Keratinocyte (primary cell): ENCODE measurements at regions not wholly inside any gene's neighbourhood (a gene's known extent, or its start where the extent isn't known, plus 50 kb on each side); places are given as distances from the start of the nearest gene placed in this dataset.

ENCODE experiments used
- DNase-seq: peaks from one replicate; pipeline ENCODE4 v3.0.0-alpha.2; 2011; ENCODE audit warnings: low read depth, missing footprints, low spot score
- FAIRE-seq: peaks from 2 replicates; lab custom pipeline; 2011; peaks lifted over from hg19 to GRCh38; lab: Jason Lieb, UNC
- H2AFZ ChIP-seq: 2 replicates; pipeline ENCODE4 v1.6.0; 2012; ENCODE audit warnings: low read length, control low read depth, inconsistent platforms; ENCODE audit not compliant: control insufficient read depth
- H3K27ac ChIP-seq: 2 replicates; pipeline ENCODE4 v1.5.1; 2011; ENCODE audit warnings: low read length; ENCODE audit not compliant: control insufficient read depth, insufficient read depth
- H3K27me3 ChIP-seq: 3 replicates; pipeline ENCODE4 v1.6.0; 2011; ENCODE audit warnings: low read length; ENCODE audit not compliant: control insufficient read depth, insufficient read depth; ENCODE audit errors: extremely low read depth
- H3K36me3 ChIP-seq, 2 experiments: 2 replicates in 1 of 2; 3 replicates in 1 of 2; pipeline ENCODE4 v1.5.1; 2011; ENCODE audit warnings: low read length in 2 of 2, mild to moderate bottlenecking in 1 of 2; ENCODE audit not compliant: control insufficient read depth in 2 of 2, insufficient read depth in 2 of 2; ENCODE audit errors: extremely low read depth in 1 of 2
- H3K4me1 ChIP-seq: 3 replicates; pipeline ENCODE4 v1.5.1; 2011; ENCODE audit warnings: low read length; ENCODE audit not compliant: control insufficient read depth, insufficient read depth; ENCODE audit errors: extremely low read depth
- H3K4me2 ChIP-seq: 3 replicates; pipeline ENCODE4 v1.6.0; 2011; ENCODE audit warnings: low read depth, low read length; ENCODE audit not compliant: control insufficient read depth, insufficient read depth; ENCODE audit errors: extremely low read depth
- H3K4me3 ChIP-seq, 3 experiments: fragments of 200-600 bp in 1 of 3; sonication (generic) in 1 of 3; 2 replicates in 2 of 3; 3 replicates in 1 of 3; pipeline ENCODE4 v1.5.1; 2011 to 2016; ENCODE audit warnings: low read length in 3 of 3, mild to moderate bottlenecking in 3 of 3, control low read depth in 2 of 3, inconsistent platforms in 1 of 3, low read depth in 1 of 3, mixed read lengths in 1 of 3, mixed run types in 1 of 3, moderate library complexity in 1 of 3; ENCODE audit not compliant: control insufficient read depth in 2 of 3, insufficient read depth in 2 of 3; ENCODE audit errors: extremely low read depth in 1 of 3
- H3K79me2 ChIP-seq: 2 replicates; pipeline ENCODE4 v1.6.0; 2012; ENCODE audit warnings: low read length; ENCODE audit not compliant: control insufficient read depth, insufficient read depth
- H3K9ac ChIP-seq: 3 replicates; pipeline ENCODE4 v1.6.0; 2011; ENCODE audit warnings: low read length; ENCODE audit not compliant: control insufficient read depth, insufficient read depth; ENCODE audit errors: extremely low read depth
- H3K9me1 ChIP-seq: 3 replicates; pipeline ENCODE4 v1.6.0; 2011; ENCODE audit warnings: low read length; ENCODE audit not compliant: control insufficient read depth, insufficient read depth; ENCODE audit errors: extremely low read depth
- H3K9me3 ChIP-seq: 2 replicates; pipeline ENCODE4 v1.5.1; 2012; ENCODE audit warnings: low read depth, low read length; ENCODE audit not compliant: control insufficient read depth
- H4K20me1 ChIP-seq: 3 replicates; pipeline ENCODE4 v1.6.0; 2011; ENCODE audit warnings: low read length; ENCODE audit not compliant: control insufficient read depth, insufficient read depth; ENCODE audit errors: extremely low read depth
- CTCF ChIP-seq, 3 experiments: IDR thresholded peaks in 1 of 3; conservative IDR thresholded peaks in 1 of 3; optimal IDR thresholded peaks in 1 of 3; 2 replicates in 2 of 3; 3 replicates in 1 of 3; pipeline versions ENCODE3 to v1.5.1; 2011; ENCODE audit warnings: low read length in 3 of 3, mild to moderate bottlenecking in 3 of 3, moderate library complexity in 2 of 3, control low read depth in 1 of 3, inconsistent platforms in 1 of 3; ENCODE audit not compliant: insufficient read depth in 2 of 3; ENCODE audit errors: extremely low read depth in 1 of 3
- EZH2 ChIP-seq: IDR thresholded peaks from one replicate; pipeline ENCODE4 v1.6.1; 2012; ENCODE audit warnings: inconsistent platforms, mild to moderate bottlenecking, low read length, moderate library complexity
- dilution Hi-C: fragments of 300-500 bp; cut with MboI; formaldehyde crosslinking; loops from one replicate; pipeline ENCODE4 v1.7.0; 2020; ENCODE audit warnings: low sequenced_read_pairs; ENCODE audit not compliant: extremely low pct_ligation_motif_present

- Histone ChIP-seq H3K9me3 (no peaks in the 10 kb centered on the region), H3K36me3 (no peaks in the 10 kb centered on the region), H3K9ac (no peak overlapping the region), H3K4me3 (no peak overlapping the region), H2AFZ (no peak overlapping the region), H3K4me2 (no peak overlapping the region), H3K79me2 (no peaks in the 10 kb centered on the region), H3K9me1 (no peaks in the 10 kb centered on the region), H4K20me1 (no peaks in the 10 kb centered on the region), H3K27ac (no peak overlapping the region), H3K4me1 (no peaks in the 10 kb centered on the region), H3K27me3 (no peaks in the 10 kb centered on the region)
- no peak for TF ChIP-seq CTCF (optimal IDR thresholded peaks at IDR 0.05 in 1 of 3, IDR thresholded peaks at IDR 0.05 in 1 of 3, conservative IDR thresholded peaks at IDR 0.05 in 1 of 3; ENCODE audit: extremely low read depth in 1 of 3, insufficient read depth in 2 of 3, low read length in 3 of 3)
- DNase-seq: no peak
- dilution Hi-C loops: no loop called here
- no peak for FAIRE-seq
Measured at GRCh38 chr4:166657261-166657660, 577.0 kb downstream of the SPOCK3 start.

GRCh38 chr4:166658585-166658984 is 575.7 kb downstream of the SPOCK3 start:
- no peaks in the 10 kb centered on the region for H3K27me3 ChIP-seq
- H2AFZ ChIP-seq: no peak overlapping the region
- FAIRE-seq (no peak), DNase-seq (no peak)
- no peak overlapping the region for H3K27ac ChIP-seq
- no peaks in the 10 kb centered on the region for H3K9me1 ChIP-seq
- no peak overlapping the region for H3K9ac ChIP-seq
- H3K4me3 ChIP-seq: no peak overlapping the region
- no peaks in the 10 kb centered on the region for H3K9me3 ChIP-seq
- no peak overlapping the region for H3K4me2 ChIP-seq
- H3K79me2 ChIP-seq: no peaks in the 10 kb centered on the region
- H3K4me1 ChIP-seq: no peaks in the 10 kb centered on the region
- no peaks in the 10 kb centered on the region for H4K20me1 ChIP-seq
- dilution Hi-C loops: no loop called here
- H3K36me3 ChIP-seq: no peaks in the 10 kb centered on the region
- TF ChIP-seq EZH2: no peak
- no peak for TF ChIP-seq CTCF (optimal IDR thresholded peaks at IDR 0.05 in 1 of 3, IDR thresholded peaks at IDR 0.05 in 1 of 3, conservative IDR thresholded peaks at IDR 0.05 in 1 of 3; ENCODE audit: extremely low read depth in 1 of 3, insufficient read depth in 2 of 3, low read length in 3 of 3)
